A549 (cell line): ENCODE measurements at regions not wholly inside any gene's neighbourhood (a gene's known extent, or its start where the extent isn't known, plus 50 kb on each side); places are given as distances from the start of the nearest gene placed in this dataset.

Source experiments
- ATAC-seq, 2 experiments: fragments of 200-7000 bp in 1 of 2; fragments of >200 bp in 1 of 2; cut with Nextera tagmentation in 1 of 2; cut with Tn5 transposase in 1 of 2; 3 replicates each; pipeline versions ENCODE4 v1.8.0 to v1.9.1; 2018 to 2020; ENCODE audit warnings: mild to moderate bottlenecking in 1 of 2, moderate library complexity in 1 of 2
- CTCF ChIA-PET: fragments of 300-600 bp; sonication (Branson Sonifier 250); formaldehyde crosslinking; extraction: SDS; loops from one replicate; lab custom pipeline; 2021; ENCODE audit warnings: antibody characterized with exemption, inconsistent platforms; lab: Yijun Ruan, JAX
- POLR2A ChIA-PET: fragments of 350-600 bp; formaldehyde crosslinking; extraction: SDS; loops from one replicate; lab custom pipeline; 2021; ENCODE audit warnings: antibody characterized with exemption, inconsistent platforms; lab: Yijun Ruan, JAX
- DNase-seq, 2 experiments: peaks; one replicate each; pipeline versions ENCODE4 v3.0.0 to v3.0.0-alpha.2; 2011 to 2016; ENCODE audit warnings: low read depth in 1 of 2, low spot score in 1 of 2
- FAIRE-seq: peaks from 2 replicates; lab custom pipeline; 2011; peaks lifted over from hg19 to GRCh38; lab: Jason Lieb, UNC
- H3K27ac ChIP-seq, 2 experiments: fragments of >200 bp; sonication (Bioruptor Twin); formaldehyde crosslinking; 3 replicates each; pipeline ENCODE4 v1.5.1; 2016 to 2017
- H3K4me1 ChIP-seq: fragments of >200 bp; sonication (Bioruptor Twin); formaldehyde crosslinking; 3 replicates; pipeline ENCODE4 v1.6.1; 2016
- H3K4me2 ChIP-seq: fragments of >200 bp; sonication (Bioruptor Twin); formaldehyde crosslinking; 3 replicates; pipeline ENCODE4 v1.6.1; 2016
- H3K4me3 ChIP-seq: fragments of >200 bp; sonication (Bioruptor Twin); formaldehyde crosslinking; 3 replicates; pipeline ENCODE4 v1.5.1; 2016
- H3K9me3 ChIP-seq: fragments of >200 bp; sonication (Bioruptor Twin); formaldehyde crosslinking; 3 replicates; pipeline ENCODE4 v1.6.1; 2016
- GATA3 ChIP-seq: IDR thresholded peaks from 2 replicates; pipeline ENCODE4 v1.6.1; 2012; ENCODE audit warnings: borderline replicate concordance
- HEYL ChIP-seq: fragments of 250-450 bp; sonication (Bioruptor Pico); IDR thresholded peaks from 2 replicates; pipeline ENCODE4 v1.8.0; 2021; ENCODE audit warnings: mild to moderate bottlenecking, moderate library complexity
- HMGXB4 ChIP-seq: fragments of 250-450 bp; sonication (Bioruptor Pico); IDR thresholded peaks from 2 replicates; pipeline ENCODE4 v1.5.0; 2021; ENCODE audit warnings: mild to moderate bottlenecking, moderate library complexity, borderline replicate concordance
- HOXB5 ChIP-seq: fragments of 250-450 bp; sonication (Bioruptor Pico); IDR thresholded peaks from 2 replicates; pipeline ENCODE4 v1.5.0; 2020; ENCODE audit warnings: mild to moderate bottlenecking, moderate library complexity
- KDM1A ChIP-seq: fragments of 200-600 bp; sonication (generic); IDR thresholded peaks from 2 replicates; pipeline ENCODE4 v1.6.1; 2016; ENCODE audit warnings: low read depth, mild to moderate bottlenecking
- KDM5A ChIP-seq: fragments of 200-600 bp; sonication (generic); IDR thresholded peaks from 2 replicates; pipeline ENCODE4 v1.6.1; 2016; ENCODE audit warnings: antibody characterized with exemption, mild to moderate bottlenecking
- PBX3 ChIP-seq: IDR thresholded peaks from 2 replicates; pipeline ENCODE4 v1.6.1; 2012
- POLR2A ChIP-seq: IDR thresholded peaks from 2 replicates; pipeline ENCODE4 v1.6.1; 2012; ENCODE audit warnings: mild to moderate bottlenecking, low read length
- REST ChIP-seq: fragments of 200-600 bp; sonication (generic); IDR thresholded peaks from 2 replicates; pipeline ENCODE4 v1.6.1; 2016; ENCODE audit warnings: antibody characterized with exemption, mild to moderate bottlenecking, moderate library complexity
- RNF2 ChIP-seq: fragments of 200-600 bp; sonication (generic); IDR thresholded peaks from 2 replicates; pipeline ENCODE4 v1.6.1; 2016; ENCODE audit warnings: low read depth, mild to moderate bottlenecking, antibody characterized with exemption, moderate library complexity, borderline replicate concordance
- USF2 ChIP-seq: fragments of 450-650 bp; IDR thresholded peaks from 2 replicates; pipeline ENCODE4 v1.6.1; 2014; ENCODE audit warnings: antibody characterized with exemption
- WGBS: methylation state at CpG from one replicate; pipeline ENCODE4 v1.1.6; 2017; ENCODE audit errors: missing lambda C conversion rate; 5-methylcytosine and 5-hydroxymethylcytosine counted together

GRCh38 chr10:129057856-129058663 is 409.0 kb upstream of the MGMT start (continued):
- no peak for TF ChIP-seq USF2

GRCh38 chr10:129058664-129059155 is 408.3 kb upstream of the MGMT start:
- ChIA-PET CTCF (no interaction called here), POLR2A (no interaction called here)

More at GRCh38 chr10:129058664-129059155, 408.3 kb upstream of the MGMT start:
- H3K9me3 ChIP-seq, result no peaks in the 10 kb centered on the region
- no peaks in the 10 kb centered on the region for H3K4me1 ChIP-seq
- ATAC-seq, result no peak
- TF ChIP-seq GATA3 (no peak), REST (no peak), KDM1A (no peak), HEYL (CRISPR knock-in tag) (no peak), PBX3 (no peak), RNF2 (no peak), KDM5A (no peak), HOXB5 (CRISPR knock-in tag) (no peak), POLR2A (no peak), HMGXB4 (no peak)
- no peak for FAIRE-seq
- no peak overlapping the region for H3K27ac ChIP-seq
- H3K4me3 ChIP-seq, result no peak overlapping the region
- no peak overlapping the region for H3K4me2 ChIP-seq
- WGBS, result 15% methylated on average over 8 of the region's 9 CpGs
- no peak for DNase-seq
